ENCODE measurements at regions not wholly inside any gene's neighbourhood (a gene's known extent, or its start where the extent isn't known, plus 50 kb on each side); places are given as distances from the start of the nearest gene placed in this dataset.

GRCh38 chr6:159109391-159109790, 59.8 kb upstream of the FNDC1 start:
- TF ChIP-seq ZNF837 (tag by site-specific recombination; IDR thresholded peaks at IDR 0.05), result no peak
- no peak for TF ChIP-seq ZNF280C (tag by site-specific recombination; IDR thresholded peaks at IDR 0.05)
- TF ChIP-seq ZNF26 (tag by site-specific recombination; IDR thresholded peaks at IDR 0.05), result no peak
- no peak for TF ChIP-seq ZNF394 (tag by site-specific recombination; IDR thresholded peaks at IDR 0.05; ENCODE audit: borderline replicate concordance)
- no peak for TF ChIP-seq ZNF639 (tag by site-specific recombination; IDR thresholded peaks at IDR 0.05)
- TF ChIP-seq ZNF248 (tag by site-specific recombination; IDR thresholded peaks at IDR 0.05), result no peak
- no peak for TF ChIP-seq ZNF610 (tag by site-specific recombination; IDR thresholded peaks at IDR 0.05; ENCODE audit: borderline replicate concordance)
- no peak for TF ChIP-seq ZBTB7A (tag by site-specific recombination; IDR thresholded peaks at IDR 0.05; ENCODE audit: low read depth)
- no peak for TF ChIP-seq ZNF791 (tag by site-specific recombination; IDR thresholded peaks at IDR 0.05)
- TF ChIP-seq ZNF214 (tag by site-specific recombination; IDR thresholded peaks at IDR 0.05; ENCODE audit: borderline replicate concordance), result no peak
- no peak for TF ChIP-seq ZNF391 (tag by site-specific recombination; IDR thresholded peaks at IDR 0.05; ENCODE audit: borderline replicate concordance, low read depth)
- TF ChIP-seq PRDM2 (tag by site-specific recombination; IDR thresholded peaks at IDR 0.05; ENCODE audit: borderline replicate concordance), result no peak
- TF ChIP-seq ZNF202 (tag by site-specific recombination; IDR thresholded peaks at IDR 0.05; ENCODE audit: borderline replicate concordance), result no peak
- TF ChIP-seq HOXC10 (CRISPR knock-in tag; IDR thresholded peaks at IDR 0.05), result no peak
- TF ChIP-seq ZNF416 (tag by site-specific recombination; IDR thresholded peaks at IDR 0.05), result no peak
- no peak for TF ChIP-seq ZNF132 (tag by site-specific recombination; IDR thresholded peaks at IDR 0.05; ENCODE audit: borderline replicate concordance)
- no peak for TF ChIP-seq SALL2 (tag by site-specific recombination; IDR thresholded peaks at IDR 0.05; ENCODE audit: borderline replicate concordance)
- no peak for TF ChIP-seq ZNF530 (tag by site-specific recombination; IDR thresholded peaks at IDR 0.05; ENCODE audit: low read depth)
- no peak for TF ChIP-seq MZF1 (tag by site-specific recombination; IDR thresholded peaks at IDR 0.05; ENCODE audit: borderline replicate concordance)
- TF ChIP-seq ZNF548 (tag by site-specific recombination; IDR thresholded peaks at IDR 0.05), result no peak
- POLR2A ChIA-PET, result interaction anchor here (1.1 kb wide), 1 partner anchor 25 kb away, joined by 4 read pairs; no protein-coding TSS in a partner anchor
- CTCF ChIA-PET, result interaction anchor here (0.6 to 2.5 kb wide), 24 partner anchors 8 to 1669 kb away, joined by 3 to 22 read pairs (median 5); no protein-coding TSS in a partner anchor

More at GRCh38 chr6:159109391-159109790, 59.8 kb upstream of the FNDC1 start:
- Histone ChIP-seq H3K4me3 (ENCODE audit: low read depth, low read length) (no peak overlapping the region), H3K9me3 (ENCODE audit: control insufficient read depth, insufficient read depth, low read depth, low read length) (no peaks in the 10 kb centered on the region), H3K4me1 (ENCODE audit: control insufficient read depth, insufficient read depth, low read length) (no peaks in the 10 kb centered on the region), H3K27ac (ENCODE audit: extremely low read depth, low read depth, low read length) (no peak overlapping the region), H3K36me3 (ENCODE audit: control insufficient read depth in 2 of 2, insufficient read depth in 1 of 2, low read length in 2 of 2) (no peaks in the 10 kb centered on the region)

Measured in HEK293 (cell line).